Heart left ventricle (tissue), 13 donors: ENCODE measurements at regions not wholly inside any gene's neighbourhood (a gene's known extent, or its start where the extent isn't known, plus 50 kb on each side); places are given as distances from the start of the nearest gene placed in this dataset.

Source experiments
- POLR2A ChIP-seq, 2 donors: fragments of 450-650 bp; IDR thresholded peaks; one replicate each; pipeline ENCODE4 v1.6.1; 2017; ENCODE audit warnings: antibody characterized with exemption in 2 of 2, mild to moderate bottlenecking in 2 of 2, moderate library complexity in 2 of 2
- TF ChIP-seq, protein P1 (sequence below), 12 donors: fragments of 200-600 bp; sonication (generic) in 4 of 12; IDR thresholded peaks; one replicate each; pipeline versions ENCODE4 v1.5.0 to v1.8.0; 2018 to 2022; ENCODE audit warnings: antibody characterized with exemption in 12 of 12, mild to moderate bottlenecking in 5 of 12
- donor health status: ischemic (EF 13 %, LVEDD 7.1; RV severe dilation, severe dysfunction).
- donor health status: DM: no; HTN: yes; CAD: no.
- donor health status: DM: no; HTN: no; CAD: no.
- donor health status: ischemic (EF 25% LVEDD 6.9; RV normal size, moderate dysfunction).
- donor health status: ischemic (EF 25% LVEDD 5.7; RV mildly dilated, moderate dysfunction).
- donor health status: ischemic (EF 35%, LVEDD 5.7; RV mildly dilated, moderate dysfunction).
- donor health status: nonischemic (EF 11% LVEDD 7.7; RV severe dilation, severe dysfunction).
- donor health status: DM: yes; HTN: yes; CAD: no.
- donor health status: PGD.
- donor health status: ischemic (EF 29% LVEDD 5.4; RV normal size, mild dysfunction).
- donor health status: nonischemic (EF 23%, LVEDD 6.1; RV moderate dilation, normal function).

DNA sequence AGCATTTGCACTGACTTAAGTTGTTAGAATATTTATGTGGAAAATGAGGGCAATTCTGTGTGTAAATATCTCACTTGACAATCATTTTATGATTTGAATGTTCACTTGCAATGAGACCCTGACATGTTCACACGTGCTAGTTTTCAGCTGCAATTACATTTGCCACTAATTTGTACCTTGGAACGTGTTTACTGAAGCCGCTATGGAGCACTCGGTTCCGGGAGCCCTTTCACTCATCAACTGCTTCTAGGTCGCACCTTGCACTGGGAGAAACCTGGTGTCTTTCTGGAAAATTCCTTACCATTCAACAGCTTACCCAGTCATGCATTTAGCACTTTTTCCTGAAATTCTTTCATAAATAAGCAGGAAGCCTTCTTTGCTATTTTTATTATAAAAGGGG is 229.6 kb downstream of the ZIC5 start:
- no peak for TF ChIP-seq POLR2A (IDR thresholded peaks at IDR 0.05)
- TF ChIP-seq, protein P1, sequence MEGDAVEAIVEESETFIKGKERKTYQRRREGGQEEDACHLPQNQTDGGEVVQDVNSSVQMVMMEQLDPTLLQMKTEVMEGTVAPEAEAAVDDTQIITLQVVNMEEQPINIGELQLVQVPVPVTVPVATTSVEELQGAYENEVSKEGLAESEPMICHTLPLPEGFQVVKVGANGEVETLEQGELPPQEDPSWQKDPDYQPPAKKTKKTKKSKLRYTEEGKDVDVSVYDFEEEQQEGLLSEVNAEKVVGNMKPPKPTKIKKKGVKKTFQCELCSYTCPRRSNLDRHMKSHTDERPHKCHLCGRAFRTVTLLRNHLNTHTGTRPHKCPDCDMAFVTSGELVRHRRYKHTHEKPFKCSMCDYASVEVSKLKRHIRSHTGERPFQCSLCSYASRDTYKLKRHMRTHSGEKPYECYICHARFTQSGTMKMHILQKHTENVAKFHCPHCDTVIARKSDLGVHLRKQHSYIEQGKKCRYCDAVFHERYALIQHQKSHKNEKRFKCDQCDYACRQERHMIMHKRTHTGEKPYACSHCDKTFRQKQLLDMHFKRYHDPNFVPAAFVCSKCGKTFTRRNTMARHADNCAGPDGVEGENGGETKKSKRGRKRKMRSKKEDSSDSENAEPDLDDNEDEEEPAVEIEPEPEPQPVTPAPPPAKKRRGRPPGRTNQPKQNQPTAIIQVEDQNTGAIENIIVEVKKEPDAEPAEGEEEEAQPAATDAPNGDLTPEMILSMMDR (IDR thresholded peaks at IDR 0.05): no peak
